GM19395 (cell line): ENCODE measurements at regions not wholly inside any gene's neighbourhood (a gene's known extent, or its start where the extent isn't known, plus 50 kb on each side); places are given as distances from the start of the nearest gene placed in this dataset.
"Not testable (repeated sequence)": the region's sequence is repeated elsewhere in the genome, so short reads cannot be mapped to it uniquely, and the experiment has no call there.

Source experiments
- ATAC-seq: cut with Tn5 transposase; IDR thresholded peaks from one replicate; pipeline ENCODE4 v1.9.1; 2021; ENCODE audit warnings: mild to moderate bottlenecking, moderate library complexity; ENCODE audit not compliant: unreplicated experiment

DNA sequence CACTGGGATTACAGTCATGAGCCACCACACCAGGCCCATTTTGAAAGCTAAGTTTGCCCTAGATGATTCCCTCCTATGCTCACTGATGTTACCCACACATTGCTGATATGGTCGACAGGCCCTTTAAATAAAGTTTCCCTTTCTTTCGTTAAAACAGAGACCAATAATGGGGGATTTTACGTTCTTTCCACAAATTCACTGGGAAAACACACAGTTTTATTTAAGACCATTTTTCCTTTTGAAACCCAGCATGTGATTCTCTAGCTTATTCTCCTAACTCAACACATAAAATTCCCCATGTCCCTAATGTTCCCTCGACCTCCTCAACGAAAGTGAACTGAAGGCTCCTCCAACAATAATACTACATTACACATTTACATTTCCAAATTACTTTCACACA, 223.2 kb downstream of the ANAPC1 start:
- no peak for ATAC-seq

DNA sequence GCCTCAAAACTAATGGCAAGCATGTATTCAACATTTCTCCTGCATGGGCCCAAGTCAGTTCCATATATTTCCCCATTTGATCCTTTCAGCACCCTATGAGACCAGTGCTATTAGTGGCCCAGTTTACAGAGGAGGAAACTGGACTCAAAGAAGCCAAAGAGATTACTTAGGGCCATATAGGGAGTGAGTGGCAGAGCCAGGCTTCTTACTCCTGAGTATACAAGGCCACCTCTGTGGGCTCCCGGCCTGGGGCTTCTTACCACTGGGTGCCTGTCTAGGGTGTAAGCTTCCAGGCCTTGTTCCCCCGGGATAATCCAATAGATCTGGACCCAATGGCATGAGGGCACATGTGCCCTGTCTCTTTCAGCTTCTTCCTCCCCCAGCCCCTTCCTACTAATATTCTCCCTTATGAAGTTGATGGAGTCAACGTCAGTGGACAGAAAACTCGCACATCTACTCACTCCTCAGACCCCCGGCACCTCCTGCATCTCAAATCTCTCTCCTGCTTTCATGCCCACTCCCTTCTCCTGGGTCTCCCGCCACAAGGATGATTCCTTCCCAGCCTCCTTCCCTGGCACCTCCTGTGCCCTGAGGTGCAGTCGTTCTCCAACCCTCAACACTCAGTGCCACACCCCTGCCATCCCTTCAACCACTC, 222.6 kb downstream of the ANAPC1 start:
- no peak for ATAC-seq

DNA sequence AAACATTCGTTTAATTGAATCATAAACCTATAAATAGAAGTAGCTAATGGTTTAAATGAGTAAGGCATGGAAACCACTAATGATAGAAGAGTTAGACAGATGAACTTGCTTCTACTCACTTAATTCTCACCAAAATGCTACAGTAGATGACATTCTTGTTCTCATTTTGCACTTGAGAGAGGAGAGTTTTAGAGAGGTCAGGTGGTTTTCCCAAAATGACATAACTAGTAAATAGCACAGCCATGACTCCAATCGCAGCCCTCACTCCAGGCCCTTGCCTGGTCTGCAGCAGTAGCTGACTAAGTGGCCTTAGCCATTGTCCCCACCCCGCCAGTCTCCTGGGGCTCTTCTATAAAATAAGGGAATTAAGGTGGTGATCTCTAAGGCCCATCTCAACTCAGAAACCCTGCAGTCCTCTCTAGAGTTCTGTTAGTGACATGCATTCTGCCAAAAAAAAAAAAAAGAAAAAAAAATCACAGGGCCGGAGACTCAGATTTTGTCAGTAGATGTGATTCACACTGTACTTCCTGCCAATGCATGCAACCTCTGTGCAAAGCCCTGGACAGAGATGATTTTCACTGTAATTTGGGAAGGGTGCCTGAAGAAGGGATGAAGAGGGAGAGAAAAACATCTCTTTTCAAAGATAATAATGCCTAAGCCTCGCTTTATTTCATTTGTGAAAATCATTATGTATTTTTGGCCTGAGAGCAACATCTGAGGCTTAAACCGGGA, 221.8 kb downstream of the ANAPC1 start:
- no peak for ATAC-seq

DNA sequence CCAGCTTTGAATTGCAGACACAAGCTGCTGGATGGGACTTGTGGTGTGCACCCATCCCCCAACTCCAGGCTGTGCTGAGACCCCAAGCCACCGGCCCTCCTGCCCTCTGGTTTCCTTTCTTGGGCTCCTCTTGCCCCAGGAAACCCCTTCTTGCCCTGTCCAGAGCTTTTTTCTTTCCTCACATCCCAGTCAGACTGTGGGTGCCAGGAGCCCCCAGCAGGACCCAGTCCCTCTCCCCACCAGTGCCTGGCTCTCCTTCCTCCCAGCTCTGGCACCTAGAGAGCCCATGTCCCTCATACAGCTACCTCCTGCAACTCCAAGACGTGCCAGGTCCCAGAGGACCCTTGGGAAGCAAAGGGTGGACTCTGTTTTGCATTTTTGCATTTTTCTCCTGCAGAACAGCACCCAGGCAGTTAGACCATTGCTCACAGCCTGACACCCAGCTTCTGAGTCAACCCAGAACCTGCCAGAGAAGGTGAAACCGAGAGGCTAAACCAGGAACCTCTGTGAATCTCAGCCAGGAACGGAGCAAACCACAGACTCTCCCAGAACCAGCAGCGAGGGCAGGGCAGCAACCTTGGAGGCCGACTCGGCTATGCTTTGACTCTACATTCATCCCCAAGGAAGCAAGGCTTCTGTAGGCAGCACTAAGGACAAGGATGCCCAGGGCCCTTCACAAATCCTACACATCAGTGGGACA, 221.1 kb downstream of the ANAPC1 start:
- ATAC-seq: peak; percentile 61

DNA sequence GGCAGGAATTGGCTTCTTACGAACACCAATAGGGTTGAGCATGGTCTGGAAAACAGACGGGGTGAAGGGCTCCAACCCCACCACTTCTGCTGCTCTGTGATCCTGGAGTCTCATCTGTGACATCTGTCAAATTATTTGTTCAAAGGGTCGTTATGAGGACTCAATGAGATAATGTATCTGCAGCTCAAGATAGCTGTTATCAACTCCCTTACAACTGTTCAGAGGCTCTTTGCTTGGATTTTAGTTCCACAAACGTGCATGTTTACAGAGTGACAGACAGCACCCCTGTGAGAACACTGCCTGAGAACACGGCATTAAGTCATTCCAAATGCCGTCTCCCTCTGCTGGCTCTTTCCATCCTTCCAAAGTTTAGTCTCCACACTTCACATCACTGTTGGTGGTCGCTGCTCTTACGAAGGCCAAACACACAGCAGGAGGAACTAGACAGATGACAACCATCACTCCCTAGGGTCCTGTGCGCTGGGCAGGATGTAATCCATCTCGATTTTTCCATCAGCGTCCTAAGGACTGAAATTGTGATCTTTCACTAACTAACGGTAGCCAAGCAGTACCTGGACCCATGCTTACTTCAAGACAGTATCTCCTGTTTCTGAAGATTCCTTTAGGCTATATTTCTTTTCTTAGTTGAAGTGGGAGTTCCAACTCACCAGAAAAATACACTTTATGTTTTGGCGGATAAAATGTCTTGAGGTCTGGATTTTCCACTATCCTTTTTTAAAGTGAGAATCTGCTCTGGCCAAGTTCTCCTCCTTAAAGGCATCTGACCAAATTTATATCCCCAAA, 220.3 kb downstream of the ANAPC1 start:
- ATAC-seq: no peak

DNA sequence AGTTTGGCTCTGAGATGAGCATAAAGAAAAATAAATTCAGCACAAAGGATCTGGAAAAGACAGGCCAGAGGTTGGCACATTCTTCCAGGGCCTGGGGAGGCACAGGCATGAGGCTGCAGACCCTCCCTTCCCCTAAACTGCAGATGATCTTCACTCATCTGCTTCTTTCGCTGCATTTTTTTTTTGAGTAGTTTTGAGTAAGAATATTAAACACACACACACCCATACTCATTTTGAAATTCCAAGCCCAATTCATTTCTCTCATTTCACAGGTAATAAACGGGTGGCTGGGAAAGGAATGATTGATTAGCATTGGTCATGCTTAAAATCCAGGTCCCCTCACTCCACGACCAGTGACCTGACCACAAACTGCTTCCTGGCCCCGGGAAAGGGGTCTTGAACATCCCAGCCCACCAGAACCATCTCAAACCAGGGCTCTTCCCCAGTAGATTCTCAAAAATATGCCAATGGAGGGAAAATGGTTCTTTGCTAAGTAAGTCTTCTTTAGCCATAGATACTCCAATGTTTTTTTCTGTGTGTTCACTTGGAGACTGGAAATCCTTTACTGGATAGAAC, 219.6 kb downstream of the ANAPC1 start:
- no peak for ATAC-seq

DNA sequence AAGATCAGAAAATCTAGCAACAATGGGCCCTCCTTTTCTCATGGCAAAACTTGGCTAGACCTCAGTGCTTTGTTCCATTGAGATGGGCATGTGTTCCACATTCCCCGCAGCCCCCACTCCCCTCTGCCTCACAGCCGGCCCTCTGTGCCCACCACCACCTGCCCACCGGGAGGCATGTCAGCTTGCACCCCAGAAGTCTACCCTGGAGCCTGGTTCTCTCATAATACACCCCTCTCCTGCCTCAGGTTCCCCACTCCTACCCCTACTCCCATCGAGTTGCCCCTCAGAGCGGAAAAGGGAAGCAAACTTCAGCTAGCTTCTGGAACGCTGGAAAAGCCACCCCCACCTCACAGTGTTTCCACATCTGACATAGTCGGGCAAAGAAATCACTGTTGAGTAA, 219.0 kb downstream of the ANAPC1 start:
- no peak for ATAC-seq

DNA sequence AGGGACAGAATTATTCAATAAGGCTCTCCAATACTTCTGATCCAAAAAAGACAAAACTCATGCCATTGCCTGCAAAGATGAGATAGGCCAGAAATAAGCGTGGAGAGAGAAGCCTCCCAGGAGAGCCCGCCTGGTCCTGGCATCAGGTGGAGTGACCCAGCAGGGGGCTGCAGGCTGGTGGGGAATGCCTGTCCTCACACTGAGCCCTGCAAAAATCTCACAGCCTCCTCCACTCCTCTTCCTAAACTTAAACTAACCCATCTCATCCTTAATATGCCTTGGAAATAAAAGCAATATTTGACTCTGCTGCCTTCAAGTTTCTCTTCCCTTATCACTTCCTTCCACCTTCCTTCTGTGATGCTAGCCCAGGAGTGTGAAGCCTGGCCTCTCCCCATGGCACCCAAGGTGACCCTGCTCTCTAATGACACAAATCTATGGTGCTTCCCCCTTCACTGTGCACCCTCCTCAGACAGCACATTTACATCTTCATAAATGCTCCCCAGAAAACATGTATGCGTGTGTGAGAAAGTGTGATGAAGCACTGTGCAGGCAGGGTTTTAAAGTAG, 218.4 kb downstream of the ANAPC1 start:
- no peak for ATAC-seq

DNA sequence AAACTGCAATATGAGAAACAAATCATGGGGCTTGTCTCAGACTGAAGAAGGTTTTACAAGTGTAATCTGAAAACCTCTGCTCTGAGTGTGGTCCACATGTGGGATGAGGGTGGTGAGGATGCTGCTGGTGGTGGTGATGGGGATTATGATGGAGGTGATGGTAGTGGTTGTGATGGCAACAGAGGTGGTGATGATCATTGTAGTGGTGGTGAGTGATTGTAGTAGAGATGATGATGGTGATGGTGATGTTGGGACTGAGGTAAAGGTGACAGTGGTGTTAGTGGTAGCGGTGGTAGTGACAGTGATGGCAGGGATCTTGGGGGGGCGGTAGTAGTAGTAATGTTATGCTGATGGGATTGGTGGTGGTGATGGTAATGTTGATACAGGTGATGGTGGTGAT, 217.8 kb downstream of the ANAPC1 start:
- no peak for ATAC-seq

DNA sequence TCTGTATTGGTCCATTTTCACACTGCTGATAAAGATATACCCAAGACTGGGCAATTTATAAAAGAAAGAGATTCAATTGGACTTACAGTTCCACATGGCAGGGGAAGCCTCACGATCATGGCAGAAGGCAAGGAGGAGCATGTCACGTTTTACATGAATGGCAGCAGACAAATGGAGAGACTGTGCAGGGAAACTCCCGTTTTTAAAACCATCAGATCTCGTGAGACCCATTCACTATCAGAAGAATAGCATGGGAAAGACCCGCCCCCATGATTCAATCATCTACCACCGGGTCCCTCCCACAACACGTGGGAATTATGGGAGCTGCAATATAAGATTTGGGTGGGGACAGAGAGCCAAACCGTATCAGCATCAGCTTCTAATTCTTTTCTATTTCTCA, 217.0 kb downstream of the ANAPC1 start:
- no peak for ATAC-seq

DNA sequence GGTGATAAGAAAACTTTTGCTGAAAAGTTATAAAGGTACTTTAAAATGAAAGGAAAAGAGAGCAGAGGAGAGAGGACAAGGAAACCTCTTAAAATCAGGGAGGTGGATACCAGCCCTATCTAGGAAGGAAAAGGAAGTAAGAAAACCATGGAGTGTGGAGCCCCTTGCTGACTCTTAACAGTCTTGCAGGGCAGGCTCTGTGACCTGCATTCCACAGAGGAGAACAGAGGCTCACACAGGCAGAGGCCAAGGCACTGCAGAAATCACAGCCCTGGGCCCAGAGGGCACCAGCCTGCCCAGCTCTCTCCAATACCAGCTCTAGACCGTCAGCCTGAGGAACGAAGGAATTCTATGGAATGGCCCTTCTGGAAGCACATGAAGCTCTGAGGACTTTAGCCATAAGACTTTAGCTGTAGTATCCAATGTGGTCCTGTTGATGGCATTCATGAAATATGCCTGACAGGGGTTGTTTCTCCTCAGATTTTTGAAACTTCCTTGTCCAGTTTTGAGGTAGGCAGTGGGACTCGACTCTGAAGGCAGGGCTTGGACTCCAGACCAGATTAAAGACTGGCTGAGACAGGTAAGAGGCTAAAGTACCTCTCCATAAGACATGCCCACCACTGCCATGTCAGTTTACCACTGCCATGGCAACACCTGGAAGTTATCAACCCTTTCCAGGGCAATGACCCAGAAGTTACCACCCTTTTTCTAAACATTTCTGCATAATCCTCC, 216.3 kb downstream of the ANAPC1 start:
- ATAC-seq: no peak

DNA sequence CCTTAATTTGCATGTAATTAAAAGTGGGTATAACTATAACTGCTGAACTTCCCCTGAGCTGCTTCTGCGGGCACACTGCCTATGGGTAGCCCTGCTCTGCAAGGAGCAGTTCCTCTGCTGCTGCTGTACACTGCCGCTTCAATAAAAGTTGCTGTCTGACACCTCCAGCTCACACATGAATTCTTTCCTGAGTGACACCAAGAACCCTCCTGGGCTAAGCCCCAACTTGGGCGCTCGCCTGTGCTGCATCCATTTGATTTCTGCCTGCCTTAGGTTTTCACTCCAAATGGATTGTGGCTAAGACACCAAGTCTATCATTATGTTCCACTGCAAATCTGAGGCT, 215.7 kb downstream of the ANAPC1 start:
- no peak for ATAC-seq

DNA sequence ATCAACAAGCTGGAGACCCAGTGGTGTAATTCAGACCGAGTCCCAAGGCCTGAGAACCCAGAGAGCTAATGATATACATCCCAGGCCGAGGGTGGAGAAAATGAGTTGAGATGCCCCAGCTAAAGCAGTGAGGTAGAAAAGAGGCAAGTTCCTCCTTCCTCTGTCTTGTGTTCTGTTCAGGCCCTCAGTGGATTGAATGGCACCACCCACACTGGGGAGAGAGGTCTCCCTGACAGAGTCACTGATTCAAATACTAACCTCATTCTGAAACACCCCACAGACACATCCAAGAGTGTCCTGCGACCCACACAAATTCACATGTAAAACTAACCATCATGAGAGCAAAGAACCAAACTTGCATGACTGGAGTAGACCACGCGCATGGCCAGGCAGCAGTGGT, 215.3 kb downstream of the ANAPC1 start:
- no peak for ATAC-seq

DNA sequence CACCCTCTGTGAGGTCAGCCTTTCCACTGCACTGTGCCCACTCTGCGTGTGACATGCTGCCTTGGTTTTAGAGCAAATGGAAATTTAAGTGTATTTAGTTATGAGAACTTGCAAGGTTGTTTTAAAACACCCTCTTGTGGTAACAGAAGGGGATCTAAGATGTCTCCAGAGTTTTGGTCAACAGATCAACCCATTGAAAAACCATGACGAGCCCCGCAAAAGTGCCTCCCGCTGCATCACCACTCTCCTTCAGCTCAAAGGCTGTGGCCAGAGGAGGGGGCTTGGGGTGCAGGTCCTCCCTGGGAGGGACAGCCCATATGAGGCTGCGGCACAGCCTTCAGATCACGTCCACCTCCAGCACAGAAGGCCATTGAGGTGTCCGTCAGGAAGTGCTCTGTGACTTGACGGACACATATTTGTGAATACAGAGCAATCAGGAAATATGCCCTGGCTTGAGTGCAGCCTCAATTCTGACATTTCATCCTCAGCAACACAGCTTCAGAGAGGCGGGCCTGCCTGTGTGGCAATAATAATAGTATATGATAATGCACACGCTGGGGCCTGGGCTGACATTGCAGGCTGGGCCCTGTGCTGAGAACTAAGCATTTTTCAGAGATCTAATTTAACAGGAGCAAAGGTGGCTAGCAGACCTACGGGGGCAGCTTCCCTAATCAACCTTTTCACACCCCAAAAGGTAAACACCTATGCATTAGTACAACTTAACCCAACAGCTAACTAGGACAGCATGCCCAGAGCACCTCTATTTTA, 213.9 kb downstream of the ANAPC1 start:
- ATAC-seq: no peak

DNA sequence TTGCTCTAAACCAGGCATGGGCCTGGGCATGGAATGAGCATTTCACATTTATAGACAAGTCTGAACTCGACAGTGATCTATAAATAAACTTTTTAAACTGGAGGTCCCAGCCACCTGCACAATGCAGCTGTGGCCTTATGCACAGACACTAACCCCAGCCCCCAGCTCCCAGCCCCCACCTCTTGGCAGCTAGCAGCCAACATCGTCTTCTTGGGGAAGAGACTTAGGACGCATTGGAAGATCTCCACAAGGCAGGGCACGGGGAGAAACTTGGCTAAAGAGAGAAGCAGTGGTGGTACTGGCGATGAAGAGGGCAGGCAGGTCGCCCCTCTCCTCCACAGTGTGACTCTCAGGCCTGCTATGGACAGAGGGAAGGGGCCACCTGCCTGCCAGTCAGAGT, 213.2 kb downstream of the ANAPC1 start:
- ATAC-seq: no peak

DNA sequence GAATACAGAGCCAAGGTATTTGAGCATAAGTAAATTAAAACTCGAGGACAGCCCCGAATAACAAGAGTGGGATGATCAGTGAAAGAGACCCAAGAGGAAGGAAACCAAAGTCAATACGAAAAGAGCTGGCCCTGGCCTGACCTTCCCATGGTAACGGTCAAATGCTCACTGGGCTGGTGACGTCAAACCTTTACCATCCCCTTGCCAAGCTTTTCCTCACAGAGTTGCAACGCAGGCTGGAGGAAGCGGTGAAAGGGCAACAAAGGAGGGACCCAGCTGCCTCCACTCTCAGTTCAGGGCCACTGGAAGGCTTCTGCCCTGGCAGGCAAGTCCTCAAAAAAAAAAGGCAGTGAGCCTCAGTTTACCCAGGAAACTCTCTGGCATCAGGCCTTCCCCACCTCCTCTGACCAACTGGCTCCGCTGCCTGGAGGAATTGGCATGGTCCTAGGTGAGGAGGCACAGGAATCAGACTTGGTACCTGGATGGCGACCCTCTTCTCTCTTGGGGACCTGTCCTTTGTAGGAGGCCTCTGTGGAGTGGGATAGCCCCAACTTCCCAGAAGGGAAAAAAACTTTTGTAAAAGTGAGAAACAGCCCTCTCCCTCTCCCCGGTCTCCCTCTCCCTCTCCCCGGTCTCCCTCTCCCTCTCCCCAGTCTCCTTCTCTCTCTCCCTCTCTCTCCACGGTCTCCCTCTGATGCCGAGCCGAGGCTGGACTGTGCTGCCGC, 212.4 kb downstream of the ANAPC1 start:
- ATAC-seq: no peak

DNA sequence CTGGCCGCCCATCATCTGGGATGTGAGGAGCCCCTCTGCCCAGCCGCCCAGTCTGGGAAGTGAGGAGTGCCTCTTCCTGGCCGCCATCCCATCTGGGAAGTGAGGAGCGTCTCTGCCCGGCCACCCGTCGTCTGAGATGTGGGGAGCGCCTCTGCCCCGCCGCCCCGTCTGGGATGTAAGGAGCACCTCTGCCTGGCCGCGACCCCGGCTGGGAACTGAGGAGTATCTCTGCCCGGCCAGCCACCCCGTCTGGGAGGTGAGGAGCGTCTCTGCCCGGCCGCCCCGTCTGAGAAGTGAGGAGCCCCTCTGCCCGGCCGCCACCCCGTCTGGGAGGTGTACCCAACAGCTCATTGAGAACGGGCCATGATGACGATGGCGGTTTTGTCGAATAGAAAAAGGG, 211.4 kb downstream of the ANAPC1 start:
- not testable (repeated sequence) for ATAC-seq

DNA sequence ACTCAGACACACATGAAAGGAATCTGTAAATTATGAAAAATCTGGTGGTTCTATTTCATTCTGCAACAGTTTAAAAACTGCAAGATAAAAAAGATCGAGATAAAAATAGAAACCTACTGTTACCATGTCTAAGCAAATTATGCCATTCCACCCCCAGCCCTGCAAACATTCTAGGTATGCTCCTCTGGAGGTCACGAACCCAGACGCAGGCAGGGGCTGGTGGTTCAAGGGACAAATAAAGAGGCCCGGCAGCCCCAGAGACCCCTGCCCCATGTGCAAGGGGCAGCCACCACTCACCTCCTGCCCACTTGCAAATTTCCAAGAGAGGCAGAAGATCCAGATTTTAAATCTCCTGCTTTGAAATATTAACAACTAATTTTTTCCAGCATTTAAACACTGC, 210.5 kb downstream of the ANAPC1 start:
- no peak for ATAC-seq
